ENCODE measurements at regions not wholly inside any gene's neighbourhood (a gene's known extent, or its start where the extent isn't known, plus 50 kb on each side); places are given as distances from the start of the nearest gene placed in this dataset.
A peak's percentile ranks its signal among the peaks of the same experiment; 100 is the strongest.

- Histone ChIP-seq H3K4me1 (ENCODE audit: insufficient read depth) (no peaks in the 10 kb centered on the region), H3K36me3 (ENCODE audit: insufficient read depth) (no peaks in the 10 kb centered on the region), H3K27ac (ENCODE audit: low read depth) (no peak overlapping the region), H3K4me3 (ENCODE audit: low read depth, low read length) (no peak overlapping the region)
- DNase-seq (ENCODE audit: extremely low spot score) = no peak
Measured at GRCh38 chr9:11063263-11063662, 450.5 kb upstream of the PTPRD start.

- no peak for DNase-seq (ENCODE audit: extremely low spot score)
- Histone ChIP-seq H3K4me1 (ENCODE audit: insufficient read depth) (no peaks in the 10 kb centered on the region), H3K4me3 (ENCODE audit: low read depth, low read length) (no peak overlapping the region), H3K36me3 (ENCODE audit: insufficient read depth) (no peaks in the 10 kb centered on the region), H3K27ac (ENCODE audit: low read depth) (no peak overlapping the region)
- WGBS = 85% methylated on average over 9 of the region's 9 CpGs
Measured at GRCh38 chr9:11064909-11065308, 452.1 kb upstream of the PTPRD start.

DNA sequence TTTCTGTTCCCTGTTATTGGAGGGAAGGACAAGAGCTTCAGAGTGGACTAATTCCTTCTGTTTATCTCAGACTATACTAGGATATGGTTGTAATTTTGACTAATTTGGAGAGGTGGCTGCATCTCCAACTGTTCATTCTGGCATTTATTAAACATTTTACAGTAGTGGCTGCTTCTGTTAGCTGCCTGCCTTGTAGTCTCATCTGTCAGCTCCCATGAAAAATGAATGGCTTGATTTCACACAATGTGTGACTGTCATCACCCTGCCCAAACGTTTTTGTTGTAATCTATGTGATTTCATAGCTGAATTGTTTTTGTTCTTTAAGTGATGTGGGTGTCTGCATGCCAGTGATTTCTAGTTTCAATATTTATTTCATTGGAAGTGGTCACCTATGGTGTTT, 459.4 kb upstream of the PTPRD start:
- no peak for DNase-seq (ENCODE audit: extremely low spot score)
- no peak overlapping the region for H3K27ac ChIP-seq (ENCODE audit: low read depth)
- H3K36me3 ChIP-seq (ENCODE audit: insufficient read depth) = no peaks in the 10 kb centered on the region
- H3K4me1 ChIP-seq (ENCODE audit: insufficient read depth) = no peaks in the 10 kb centered on the region
- H3K4me3 ChIP-seq (ENCODE audit: low read depth, low read length) = no peak overlapping the region
- 4% methylated on average over 1 of the region's 1 CpG for WGBS

DNA sequence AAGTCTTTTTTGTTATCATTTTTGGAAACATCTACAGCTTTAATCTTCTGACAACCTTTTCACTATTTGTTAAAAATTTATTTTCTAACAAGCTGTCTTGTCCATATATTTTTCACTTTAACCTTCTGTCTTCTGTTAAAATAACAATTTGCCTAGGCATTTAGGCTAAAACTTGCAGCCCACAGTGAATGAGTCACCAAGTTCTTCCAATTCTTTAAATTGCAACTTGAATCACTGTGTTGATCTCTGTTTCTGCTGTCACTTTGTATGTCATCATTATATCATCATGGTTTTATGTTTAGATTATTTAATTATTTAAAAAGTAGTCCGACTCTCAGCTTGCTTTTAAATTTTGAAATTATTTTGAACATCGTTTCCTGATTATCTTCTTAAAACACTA, 473.8 kb upstream of the PTPRD start:
- WGBS = 79% methylated on average over 2 of the region's 2 CpGs
- H3K4me3 ChIP-seq (ENCODE audit: low read depth, low read length) = no peak overlapping the region
- no peaks in the 10 kb centered on the region for H3K4me1 ChIP-seq (ENCODE audit: insufficient read depth)
- DNase-seq (ENCODE audit: extremely low spot score) = no peak
- no peak overlapping the region for H3K27ac ChIP-seq (ENCODE audit: low read depth)
- no peaks in the 10 kb centered on the region for H3K36me3 ChIP-seq (ENCODE audit: insufficient read depth)

DNA sequence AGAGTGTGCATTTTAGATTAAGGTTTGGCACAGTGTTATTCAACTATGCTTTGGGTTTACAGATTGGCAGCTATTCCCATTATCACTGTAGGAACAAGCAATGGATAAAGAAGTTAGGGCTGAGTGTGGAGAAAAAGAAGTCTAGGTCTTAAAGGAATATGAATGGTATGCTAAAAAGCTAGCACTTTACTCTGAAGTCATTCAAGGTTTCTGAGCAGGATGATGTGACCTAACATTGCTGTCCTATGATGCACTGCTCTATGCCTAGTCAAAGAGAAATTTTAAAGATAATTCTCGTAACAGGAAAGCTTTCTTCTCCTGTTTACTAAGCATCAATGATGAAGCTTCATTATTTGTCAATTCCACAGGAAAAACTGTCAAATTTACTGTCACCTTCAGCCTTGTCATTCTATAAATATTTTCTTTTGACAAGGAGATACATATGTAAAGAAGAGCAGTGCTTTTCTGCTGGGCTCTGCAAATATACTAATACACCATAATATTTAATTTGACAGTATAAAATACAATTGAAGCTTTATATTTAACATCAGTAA, 476.1 kb upstream of the PTPRD start:
- H3K27ac ChIP-seq (ENCODE audit: low read depth) = no peak overlapping the region
- no peaks in the 10 kb centered on the region for H3K4me1 ChIP-seq (ENCODE audit: insufficient read depth)
- no peak overlapping the region for H3K4me3 ChIP-seq (ENCODE audit: low read depth, low read length)
- WGBS = 74% methylated on average over 1 of the region's 1 CpG
- no peaks in the 10 kb centered on the region for H3K36me3 ChIP-seq (ENCODE audit: insufficient read depth)
- DNase-seq (ENCODE audit: extremely low spot score) = no peak

DNA sequence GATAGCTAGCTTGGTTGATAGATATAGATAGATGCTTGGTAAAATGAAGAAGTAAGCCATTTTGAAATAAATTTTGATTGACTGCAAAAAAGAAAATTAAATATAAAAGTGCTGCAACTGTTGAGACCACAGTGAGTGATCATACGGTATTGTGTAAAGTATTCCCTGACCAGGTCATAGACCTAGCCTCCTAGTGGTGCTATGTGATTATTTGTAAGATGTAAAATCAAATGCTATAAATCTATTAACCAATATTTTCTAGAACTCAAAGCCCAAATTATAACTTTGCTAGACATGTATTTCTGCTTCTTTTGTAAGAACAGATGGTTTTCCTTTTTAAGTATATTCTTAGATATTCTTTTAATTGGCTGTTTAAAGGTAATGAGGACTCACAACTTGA, 480.2 kb upstream of the PTPRD start:
- no peak overlapping the region for H3K27ac ChIP-seq (ENCODE audit: low read depth)
- no peak for DNase-seq (ENCODE audit: extremely low spot score)
- 66% methylated on average over 1 of the region's 1 CpG for WGBS
- no peaks in the 10 kb centered on the region for H3K4me1 ChIP-seq (ENCODE audit: insufficient read depth)
- no peaks in the 10 kb centered on the region for H3K36me3 ChIP-seq (ENCODE audit: insufficient read depth)
- no peak overlapping the region for H3K4me3 ChIP-seq (ENCODE audit: low read depth, low read length)

- Histone ChIP-seq H3K4me3 (ENCODE audit: low read depth, low read length) (no peak overlapping the region), H3K4me1 (ENCODE audit: insufficient read depth) (no peaks in the 10 kb centered on the region), H3K36me3 (ENCODE audit: insufficient read depth) (no peaks in the 10 kb centered on the region), H3K27ac (ENCODE audit: low read depth) (no peak overlapping the region)
- WGBS = 85% methylated on average over 1 of the region's 1 CpG
- peak; percentile 7 for DNase-seq (ENCODE audit: extremely low spot score)
Measured at GRCh38 chr9:11097020-11097419, 484.2 kb upstream of the PTPRD start.

- Histone ChIP-seq H3K27ac (ENCODE audit: low read depth) (no peak overlapping the region), H3K4me3 (ENCODE audit: low read depth, low read length) (no peak overlapping the region), H3K4me1 (ENCODE audit: insufficient read depth) (no peaks in the 10 kb centered on the region), H3K36me3 (ENCODE audit: insufficient read depth) (no peaks in the 10 kb centered on the region)
- no peak for DNase-seq (ENCODE audit: extremely low spot score)
- 79% methylated on average over 2 of the region's 2 CpGs for WGBS
Measured at GRCh38 chr9:11103525-11103924, 490.7 kb upstream of the PTPRD start.

DNA sequence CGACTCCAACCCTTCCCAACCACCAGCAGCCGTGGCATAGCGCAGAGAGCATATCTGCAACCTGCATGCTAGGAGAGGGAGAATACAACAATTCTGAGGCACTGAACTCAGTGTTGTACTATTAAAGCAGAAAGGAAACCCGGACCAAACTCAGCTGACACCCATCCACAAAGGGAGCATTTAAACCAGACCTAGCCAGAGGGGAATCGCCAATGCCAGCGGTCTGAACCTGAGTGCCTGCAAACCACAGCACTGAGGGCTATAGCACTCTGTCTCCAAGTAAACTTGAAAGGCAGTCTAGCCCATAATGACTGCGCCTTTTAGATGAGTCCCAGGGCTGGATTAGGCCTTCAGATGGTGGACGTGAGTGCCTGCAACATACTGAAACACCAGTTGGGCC, 494.4 kb upstream of the PTPRD start:
- no peaks in the 10 kb centered on the region for H3K4me1 ChIP-seq (ENCODE audit: insufficient read depth)
- DNase-seq (ENCODE audit: extremely low spot score) = no peak
- no peak overlapping the region for H3K27ac ChIP-seq (ENCODE audit: low read depth)
- H3K36me3 ChIP-seq (ENCODE audit: insufficient read depth) = no peaks in the 10 kb centered on the region
- 72% methylated on average over 8 of the region's 8 CpGs for WGBS
- H3K4me3 ChIP-seq (ENCODE audit: low read depth, low read length) = no peak overlapping the region

DNA sequence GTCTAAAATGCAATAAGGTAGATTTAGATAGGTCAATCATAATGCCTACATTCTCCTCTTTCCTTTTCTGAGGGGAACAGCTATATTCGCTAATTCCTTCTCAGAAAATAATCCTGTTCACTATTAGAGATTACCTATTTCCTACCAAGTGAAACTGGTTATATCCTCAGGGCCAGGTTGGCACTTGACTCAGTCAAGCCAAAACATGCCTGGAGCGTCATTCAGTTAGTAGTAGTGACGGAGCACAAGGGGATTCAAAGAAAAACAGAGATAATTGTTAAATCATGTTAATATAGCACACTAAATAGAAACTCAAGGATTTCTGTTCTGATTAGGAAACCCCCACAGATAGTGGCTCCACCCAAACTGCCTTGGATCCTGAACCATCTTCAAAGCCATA, 515.4 kb upstream of the PTPRD start:
- Histone ChIP-seq H3K36me3 (ENCODE audit: insufficient read depth) (no peaks in the 10 kb centered on the region), H3K4me1 (ENCODE audit: insufficient read depth) (no peaks in the 10 kb centered on the region), H3K27ac (ENCODE audit: low read depth) (no peak overlapping the region), H3K4me3 (ENCODE audit: low read depth, low read length) (no peak overlapping the region)
- WGBS = 92% methylated on average over 3 of the region's 3 CpGs
- DNase-seq (ENCODE audit: extremely low spot score) = no peak

DNA sequence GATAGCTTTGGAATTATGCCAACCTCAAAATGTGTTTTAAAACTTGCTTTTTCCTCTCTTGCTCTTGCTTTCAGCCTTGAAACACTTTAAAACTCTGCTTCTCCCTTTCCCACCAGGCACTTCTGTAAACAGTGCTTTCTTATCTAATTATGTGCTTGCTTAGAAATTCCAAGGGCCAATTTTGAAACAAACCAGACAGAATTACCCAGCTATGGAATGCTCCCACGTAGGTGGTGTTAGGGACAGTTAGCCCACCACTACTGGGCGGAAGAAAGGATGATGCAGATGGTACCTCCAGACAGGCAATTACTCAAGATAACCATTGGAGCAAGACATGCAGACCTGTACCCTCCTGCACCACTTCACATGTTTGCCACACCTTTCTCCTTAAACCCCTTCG, 523.0 kb upstream of the PTPRD start:
- no peak overlapping the region for H3K4me3 ChIP-seq (ENCODE audit: low read depth, low read length)
- no peak overlapping the region for H3K27ac ChIP-seq (ENCODE audit: low read depth)
- no peak for DNase-seq (ENCODE audit: extremely low spot score)

GRCh38 chr9:11141357-11141756, 528.6 kb upstream of the PTPRD start:
- Histone ChIP-seq H3K4me3 (ENCODE audit: low read depth, low read length) (no peak overlapping the region), H3K36me3 (ENCODE audit: insufficient read depth) (no peaks in the 10 kb centered on the region), H3K4me1 (ENCODE audit: insufficient read depth) (no peaks in the 10 kb centered on the region), H3K27ac (ENCODE audit: low read depth) (no peak overlapping the region)
- no peak for DNase-seq (ENCODE audit: extremely low spot score)
- 78% methylated on average over 3 of the region's 3 CpGs for WGBS

More for the DNA sequence above, 523.0 kb upstream of the PTPRD start:
- Histone ChIP-seq H3K4me1 (ENCODE audit: insufficient read depth) (no peaks in the 10 kb centered on the region), H3K36me3 (ENCODE audit: insufficient read depth) (no peaks in the 10 kb centered on the region)
- WGBS = 43% methylated on average over 3 of the region's 3 CpGs

DNA sequence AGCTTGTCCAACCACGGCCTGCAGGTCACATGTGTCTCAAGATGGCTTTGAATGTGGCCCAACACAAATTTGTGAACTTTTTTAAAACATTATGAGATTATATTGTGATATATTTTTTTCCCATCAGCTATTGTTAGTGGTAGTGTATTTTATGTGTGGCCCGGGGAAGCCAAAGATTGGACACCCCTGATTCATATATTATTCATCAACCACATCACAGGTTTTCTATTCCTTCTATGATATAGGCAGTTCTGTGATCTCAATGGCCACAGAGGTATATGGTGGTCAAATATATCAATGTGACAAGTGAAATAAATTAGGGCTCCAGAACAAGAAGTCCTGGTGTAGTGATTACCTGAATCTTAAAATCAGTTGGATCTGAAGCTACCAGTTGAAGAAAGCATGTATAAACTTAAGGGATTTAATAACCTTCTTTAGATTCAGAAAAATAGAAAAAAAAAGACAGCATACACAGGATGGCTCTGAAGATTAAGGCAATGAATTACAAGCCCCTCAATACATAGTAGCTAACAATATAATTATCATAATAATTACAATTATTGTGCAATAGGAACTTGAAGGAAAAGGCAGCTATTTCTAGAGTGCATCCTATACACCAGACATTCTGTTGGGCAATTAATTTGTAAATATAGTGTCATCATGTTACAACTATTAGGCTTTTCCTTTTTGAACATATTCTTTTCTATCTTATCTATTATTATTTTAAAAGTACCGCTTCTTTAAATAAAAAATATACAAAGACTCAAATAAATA, 530.4 kb upstream of the PTPRD start:
- no peaks in the 10 kb centered on the region for H3K4me1 ChIP-seq (ENCODE audit: insufficient read depth)
- no peak overlapping the region for H3K27ac ChIP-seq (ENCODE audit: low read depth)
- no peaks in the 10 kb centered on the region for H3K36me3 ChIP-seq (ENCODE audit: insufficient read depth)
- 71% methylated on average over 3 of the region's 3 CpGs for WGBS
- H3K4me3 ChIP-seq (ENCODE audit: low read depth, low read length) = no peak overlapping the region
- DNase-seq (ENCODE audit: extremely low spot score) = no peak

DNA sequence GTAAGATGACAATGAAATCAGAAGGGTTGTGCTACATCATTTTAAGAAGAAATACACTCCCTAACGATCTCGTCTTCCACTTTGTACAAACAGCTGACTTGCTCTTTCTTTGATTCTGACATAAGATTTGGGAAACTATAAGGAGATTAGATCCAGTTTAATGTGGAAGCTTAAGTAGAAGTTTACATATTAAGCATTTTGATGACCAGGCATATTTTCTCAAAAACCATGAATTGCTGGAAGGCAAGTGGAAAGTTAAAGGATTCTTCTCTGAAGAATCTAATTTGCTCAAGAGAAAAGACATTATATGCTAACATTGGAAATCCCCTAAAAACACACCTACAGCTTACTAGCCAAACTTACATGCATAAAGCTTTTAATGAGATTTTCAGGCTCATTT, 531.9 kb upstream of the PTPRD start:
- DNase-seq (ENCODE audit: extremely low spot score) = no peak
- 42% methylated on average over 2 of the region's 2 CpGs for WGBS
- Histone ChIP-seq H3K27ac (ENCODE audit: low read depth) (no peak overlapping the region), H3K36me3 (ENCODE audit: insufficient read depth) (no peaks in the 10 kb centered on the region), H3K4me3 (ENCODE audit: low read depth, low read length) (no peak overlapping the region), H3K4me1 (ENCODE audit: insufficient read depth) (no peaks in the 10 kb centered on the region)
